ENCODE measurements at regions not wholly inside any gene's neighbourhood (a gene's known extent, or its start where the extent isn't known, plus 50 kb on each side); places are given as distances from the start of the nearest gene placed in this dataset.

DNA sequence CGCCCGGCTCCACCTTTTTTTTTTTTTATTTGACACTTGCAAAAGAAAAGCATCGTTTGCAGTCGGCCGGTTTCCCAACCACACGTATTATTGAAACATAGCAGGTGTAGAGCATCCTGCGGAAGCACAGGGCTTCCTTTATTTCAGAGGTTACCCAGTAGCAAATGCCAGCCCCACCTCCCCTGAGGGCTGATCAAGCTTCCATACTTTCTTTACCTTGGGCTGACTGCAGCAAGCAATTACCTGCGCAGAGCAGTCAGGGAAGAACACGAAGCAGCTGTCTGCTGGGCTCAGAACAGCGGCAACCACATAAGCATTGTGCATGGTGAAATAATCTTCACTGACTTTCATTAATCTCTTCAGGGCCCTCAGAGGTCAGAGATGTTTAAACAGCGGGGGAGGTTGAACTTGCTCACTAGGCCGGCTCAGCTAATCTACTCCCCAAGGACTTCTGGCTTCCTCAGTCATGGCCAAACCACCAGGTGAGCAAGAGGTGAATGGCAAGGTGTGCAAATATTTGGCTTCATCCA is 784.7 kb upstream of the AUTS2 start:
- Histone ChIP-seq H3K27ac (ENCODE audit: low read depth in 1 of 2, low read length in 2 of 2) (no peak overlapping the region), H3K9ac (ENCODE audit: low read depth in 1 of 2, low read length in 2 of 2) (no peak overlapping the region), H3K4me1 (ENCODE audit: control insufficient read depth in 4 of 4, insufficient read depth in 4 of 4, low read length in 3 of 4) (peaks cover 0 to 6% (median 4%) of the 10 kb centered on the region in 4 donors), H3K4me3 (ENCODE audit: low read depth in 1 of 3, low read length in 3 of 3) (no peak overlapping the region), H3K27me3 (ENCODE audit: control insufficient read depth in 4 of 4, insufficient read depth in 4 of 4, low read length in 3 of 4) (no peaks in the 10 kb centered on the region), H3K9me3 (ENCODE audit: control insufficient read depth in 4 of 4, low read length in 3 of 4) (no peaks in the 10 kb centered on the region), H3K36me3 (ENCODE audit: control insufficient read depth in 4 of 4, insufficient read depth in 3 of 4, low read depth in 1 of 4, low read length in 3 of 4) (no peaks in the 10 kb centered on the region)
- DNase-seq (ENCODE audit: low spot score) = no peak
- no peak for TF ChIP-seq NR2F2 (IDR thresholded peaks at IDR 0.05)
- no peak for TF ChIP-seq JUND (IDR thresholded peaks at IDR 0.05)
- TF ChIP-seq, protein P1, sequence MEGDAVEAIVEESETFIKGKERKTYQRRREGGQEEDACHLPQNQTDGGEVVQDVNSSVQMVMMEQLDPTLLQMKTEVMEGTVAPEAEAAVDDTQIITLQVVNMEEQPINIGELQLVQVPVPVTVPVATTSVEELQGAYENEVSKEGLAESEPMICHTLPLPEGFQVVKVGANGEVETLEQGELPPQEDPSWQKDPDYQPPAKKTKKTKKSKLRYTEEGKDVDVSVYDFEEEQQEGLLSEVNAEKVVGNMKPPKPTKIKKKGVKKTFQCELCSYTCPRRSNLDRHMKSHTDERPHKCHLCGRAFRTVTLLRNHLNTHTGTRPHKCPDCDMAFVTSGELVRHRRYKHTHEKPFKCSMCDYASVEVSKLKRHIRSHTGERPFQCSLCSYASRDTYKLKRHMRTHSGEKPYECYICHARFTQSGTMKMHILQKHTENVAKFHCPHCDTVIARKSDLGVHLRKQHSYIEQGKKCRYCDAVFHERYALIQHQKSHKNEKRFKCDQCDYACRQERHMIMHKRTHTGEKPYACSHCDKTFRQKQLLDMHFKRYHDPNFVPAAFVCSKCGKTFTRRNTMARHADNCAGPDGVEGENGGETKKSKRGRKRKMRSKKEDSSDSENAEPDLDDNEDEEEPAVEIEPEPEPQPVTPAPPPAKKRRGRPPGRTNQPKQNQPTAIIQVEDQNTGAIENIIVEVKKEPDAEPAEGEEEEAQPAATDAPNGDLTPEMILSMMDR (IDR thresholded peaks at IDR 0.05; ENCODE audit: low read depth, low read length, missing input control) = no peak
- TF ChIP-seq RAD21 (IDR thresholded peaks at IDR 0.05) = no peak
- TF ChIP-seq, protein P2, sequence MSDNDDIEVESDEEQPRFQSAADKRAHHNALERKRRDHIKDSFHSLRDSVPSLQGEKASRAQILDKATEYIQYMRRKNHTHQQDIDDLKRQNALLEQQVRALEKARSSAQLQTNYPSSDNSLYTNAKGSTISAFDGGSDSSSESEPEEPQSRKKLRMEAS (IDR thresholded peaks at IDR 0.05) = no peak
- TF ChIP-seq EGR1 (IDR thresholded peaks at IDR 0.05; ENCODE audit: low read depth in 2 of 2) = no peak
- no peak for TF ChIP-seq HNF4G (IDR thresholded peaks at IDR 0.05)
- TF ChIP-seq RXRA (IDR thresholded peaks at IDR 0.05) = no peak
- no peak for TF ChIP-seq FOXA2 (IDR thresholded peaks at IDR 0.05)
- TF ChIP-seq SP1 (IDR thresholded peaks at IDR 0.05) = no peak
- TF ChIP-seq TAF1 (conservative IDR thresholded peaks at IDR 0.05) = no peak
- 43% methylated on average over 12 of the region's 12 CpGs for WGBS

DNA sequence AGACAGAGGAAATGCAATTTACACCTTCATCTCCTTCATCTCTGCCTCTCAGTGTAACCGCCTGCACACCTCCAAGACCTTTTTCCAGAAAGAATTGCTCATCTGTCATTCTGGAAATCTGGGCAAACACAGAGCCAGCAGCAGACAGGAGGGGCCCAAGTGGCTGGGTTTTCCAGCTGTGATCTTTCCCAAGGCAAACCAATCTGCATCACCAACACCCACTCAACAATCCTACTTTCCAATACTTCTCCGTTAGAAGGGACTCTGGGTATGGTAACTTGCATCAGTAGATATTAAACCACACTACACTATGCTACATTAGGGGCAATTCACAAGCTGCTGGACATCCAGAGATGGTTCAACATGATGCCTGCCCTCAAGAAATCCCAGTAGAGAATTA is 781.8 kb upstream of the AUTS2 start:
- TF ChIP-seq, protein P2 (IDR thresholded peaks at IDR 0.05) = no peak
- TF ChIP-seq, protein P1 (IDR thresholded peaks at IDR 0.05; ENCODE audit: low read depth, low read length, missing input control) = no peak
- TF ChIP-seq ATF3 (IDR thresholded peaks at IDR 0.05) = no peak
- TF ChIP-seq EGR1 (IDR thresholded peaks at IDR 0.05; ENCODE audit: low read depth in 2 of 2) = no peak
- TF ChIP-seq, protein P3, sequence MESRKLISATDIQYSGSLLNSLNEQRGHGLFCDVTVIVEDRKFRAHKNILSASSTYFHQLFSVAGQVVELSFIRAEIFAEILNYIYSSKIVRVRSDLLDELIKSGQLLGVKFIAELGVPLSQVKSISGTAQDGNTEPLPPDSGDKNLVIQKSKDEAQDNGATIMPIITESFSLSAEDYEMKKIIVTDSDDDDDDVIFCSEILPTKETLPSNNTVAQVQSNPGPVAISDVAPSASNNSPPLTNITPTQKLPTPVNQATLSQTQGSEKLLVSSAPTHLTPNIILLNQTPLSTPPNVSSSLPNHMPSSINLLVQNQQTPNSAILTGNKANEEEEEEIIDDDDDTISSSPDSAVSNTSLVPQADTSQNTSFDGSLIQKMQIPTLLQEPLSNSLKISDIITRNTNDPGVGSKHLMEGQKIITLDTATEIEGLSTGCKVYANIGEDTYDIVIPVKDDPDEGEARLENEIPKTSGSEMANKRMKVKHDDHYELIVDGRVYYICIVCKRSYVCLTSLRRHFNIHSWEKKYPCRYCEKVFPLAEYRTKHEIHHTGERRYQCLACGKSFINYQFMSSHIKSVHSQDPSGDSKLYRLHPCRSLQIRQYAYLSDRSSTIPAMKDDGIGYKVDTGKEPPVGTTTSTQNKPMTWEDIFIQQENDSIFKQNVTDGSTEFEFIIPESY (IDR thresholded peaks at IDR 0.05) = no peak
- no peaks in the 10 kb centered on the region for H3K9me3 ChIP-seq (ENCODE audit: control insufficient read depth in 4 of 4, low read length in 3 of 4)
- 90% methylated on average over 2 of the region's 2 CpGs for WGBS

More for the DNA sequence above, 781.8 kb upstream of the AUTS2 start:
- no peak for DNase-seq (ENCODE audit: low spot score)
- Histone ChIP-seq H3K4me3 (ENCODE audit: low read depth in 1 of 3, low read length in 3 of 3) (no peak overlapping the region), H3K27me3 (ENCODE audit: control insufficient read depth in 4 of 4, insufficient read depth in 4 of 4, low read length in 3 of 4) (no peaks in the 10 kb centered on the region), H3K9ac (ENCODE audit: low read depth in 1 of 2, low read length in 2 of 2) (no peak overlapping the region), H3K36me3 (ENCODE audit: control insufficient read depth in 4 of 4, insufficient read depth in 3 of 4, low read depth in 1 of 4, low read length in 3 of 4) (no peaks in the 10 kb centered on the region), H3K27ac (ENCODE audit: low read depth in 1 of 2, low read length in 2 of 2) (no peak overlapping the region), H3K4me1 (ENCODE audit: control insufficient read depth in 4 of 4, insufficient read depth in 4 of 4, low read length in 3 of 4) (peaks cover 0 to 6% (median 4%) of the 10 kb centered on the region in 4 donors)
